Psoas muscle (tissue), 7 donors: ENCODE measurements at regions not wholly inside any gene's neighbourhood (a gene's known extent, or its start where the extent isn't known, plus 50 kb on each side); places are given as distances from the start of the nearest gene placed in this dataset.

Experiments used
- ATAC-seq, 4 donors: fragments of 200-7000 bp; cut with Tn5 transposase; one replicate each; pipeline ENCODE4 v1.9.1; 2020; ENCODE audit warnings: moderate library complexity in 3 of 4, mild to moderate bottlenecking in 2 of 4
- DNase-seq, 2 donors: peaks; one replicate each; pipeline ENCODE4 v3.0.0-alpha.2; 2020
- H3K27ac ChIP-seq: fragments of 200-600 bp; one replicate; pipeline ENCODE4 v1.8.0; 2022
- H3K27me3 ChIP-seq, 3 donors: fragments of 200-600 bp in 1 of 3; one replicate each; pipeline versions ENCODE4 v1.6.1 to v1.8.0; 2013 to 2022; ENCODE audit warnings: low read length in 2 of 3, mild to moderate bottlenecking in 2 of 3, moderate library complexity in 1 of 3; ENCODE audit not compliant: insufficient read depth in 3 of 3
- H3K36me3 ChIP-seq, 2 donors: fragments of 200-600 bp in 1 of 2; one replicate each; pipeline versions ENCODE4 v1.6.1 to v1.8.0; 2013 to 2022; ENCODE audit warnings: low read depth in 1 of 2, mild to moderate bottlenecking in 1 of 2, moderate library complexity in 1 of 2; ENCODE audit not compliant: insufficient read depth in 1 of 2
- H3K4me1 ChIP-seq: fragments of 200-600 bp; one replicate; pipeline ENCODE4 v1.8.0; 2022
- H3K4me3 ChIP-seq: fragments of 200-600 bp; one replicate; pipeline ENCODE4 v1.8.0; 2022; ENCODE audit warnings: mild to moderate bottlenecking
- H3K9me3 ChIP-seq: fragments of 200-600 bp; one replicate; pipeline ENCODE4 v1.8.0; 2022
- CTCF ChIP-seq: fragments of 200-600 bp; IDR thresholded peaks from one replicate; pipeline ENCODE4 v1.8.0; 2022; ENCODE audit warnings: antibody characterized with exemption
- WGBS, 3 donors: extraction: QIAGEN DNeasy Blood & Tissue Kit; methylation state at CpG; one replicate each; pipeline versions ENCODE4 v1.1.6 to v1.1.7; 2013; 5-methylcytosine and 5-hydroxymethylcytosine counted together
- intact Hi-C, 2 donors: fragments of 100-400 bp; cut with DNase I; formaldehyde crosslinking; loops; one replicate each; pipeline versions ENCODE4 v1.11.0 to v1.14.2; 2022
- donor health status: healthy with polysubstance abuse.
- donor health status: DM: no; HTN: no; CAD: no; lungs with moderate emphysema.
- donor health status: Bipolar disorder and iron deficiency.
- donor health status: healthy.
- donor health status: DM: yes; HTN: yes; CAD: no.
- donor health status: DM: no; HTN: no; CAD: no.
- donor health status: DM: yes; HTN: yes; CAD: no.

- intact Hi-C loops, result no loop called here
- no peak for TF ChIP-seq CTCF
- ATAC-seq, result no peak
- H3K36me3 ChIP-seq, result no peaks in the 10 kb centered on the region
- H3K4me1 ChIP-seq, result no peaks in the 10 kb centered on the region
- no peak overlapping the region for H3K27ac ChIP-seq
- no peaks in the 10 kb centered on the region for H3K27me3 ChIP-seq
- H3K4me3 ChIP-seq, result no peak overlapping the region
- no peak for DNase-seq
- no peaks in the 10 kb centered on the region for H3K9me3 ChIP-seq
- 73 to 75% (median 73%) methylated on average over 5 of the region's 5 CpGs for WGBS, 3 donors
Observed at GRCh38 chr15:97425596-97425995, 534.9 kb upstream of the ARRDC4 start.

GRCh38 chr15:97443101-97443500, 517.4 kb upstream of the ARRDC4 start:
- ATAC-seq (no peak), DNase-seq (no peak)
- no peak overlapping the region for H3K27ac ChIP-seq
- no peaks in the 10 kb centered on the region for H3K4me1 ChIP-seq
- H3K27me3 ChIP-seq, result peaks cover 0 to 5% (median 0%) of the 10 kb centered on the region in 3 donors
- TF ChIP-seq CTCF, result no peak
- H3K9me3 ChIP-seq, result no peaks in the 10 kb centered on the region
- H3K4me3 ChIP-seq, result no peak overlapping the region
- intact Hi-C loops, result no loop called here
- no peaks in the 10 kb centered on the region for H3K36me3 ChIP-seq
- WGBS, 3 donors, result 62 to 72% (median 67%) methylated on average over 1 of the region's 1 CpG

- DNase-seq (no peak), ATAC-seq (no peak)
- Histone ChIP-seq H3K9me3 (no peaks in the 10 kb centered on the region), H3K4me1 (no peaks in the 10 kb centered on the region), H3K4me3 (no peak overlapping the region), H3K27ac (no peak overlapping the region), H3K27me3 (peaks cover 0 to 5% (median 0%) of the 10 kb centered on the region in 3 donors), H3K36me3 (no peaks in the 10 kb centered on the region)
- intact Hi-C loops, result no loop called here
- WGBS, 3 donors, result 68 to 72% (median 69%) methylated on average over 3 of the region's 3 CpGs
- TF ChIP-seq CTCF, result no peak
Observed at GRCh38 chr15:97446138-97446537, 514.4 kb upstream of the ARRDC4 start.

- Histone ChIP-seq H3K27ac (no peak overlapping the region), H3K36me3 (no peaks in the 10 kb centered on the region), H3K9me3 (no peaks in the 10 kb centered on the region), H3K27me3 (no peaks in the 10 kb centered on the region), H3K4me1 (peaks cover 9% of the 10 kb centered on the region), H3K4me3 (no peak overlapping the region)
- ATAC-seq (no peak), DNase-seq (no peak)
- no peak for TF ChIP-seq CTCF
- intact Hi-C loops, result no loop called here
- WGBS, 3 donors, result 79 to 85% (median 80%) methylated on average over 7 of the region's 7 CpGs
Observed at GRCh38 chr15:97456521-97457202, 503.8 kb upstream of the ARRDC4 start.

- DNase-seq, result no peak
- intact Hi-C loops, result no loop called here
- Histone ChIP-seq H3K9me3 (no peaks in the 10 kb centered on the region), H3K27ac (no peak overlapping the region), H3K36me3 (no peaks in the 10 kb centered on the region), H3K4me3 (no peak overlapping the region), H3K27me3 (no peaks in the 10 kb centered on the region), H3K4me1 (peaks cover 13% of the 10 kb centered on the region)
- WGBS, 3 donors, result 81 to 93% (median 82%) methylated on average over 3 of the region's 3 CpGs
- no peak for ATAC-seq
- TF ChIP-seq CTCF, result no peak
Observed at GRCh38 chr15:97457203-97457847, 503.2 kb upstream of the ARRDC4 start.
